Tibial nerve (tissue), 4 donors: ENCODE measurements at regions not wholly inside any gene's neighbourhood (a gene's known extent, or its start where the extent isn't known, plus 50 kb on each side); places are given as distances from the start of the nearest gene placed in this dataset.
"Not testable (repeated sequence)": the region's sequence is repeated elsewhere in the genome, so short reads cannot be mapped to it uniquely, and the experiment has no call there.

Experiments
- DNase-seq, 2 donors: peaks; one replicate each; pipeline ENCODE4 v3.0.0-alpha.2; 2019; ENCODE audit warnings: low spot score in 2 of 2
- H3K27ac ChIP-seq, 4 donors: fragments of 200-600 bp; sonication (generic) in 3 of 4; one replicate each; pipeline ENCODE4 v1.5.1; 2017 to 2019; ENCODE audit warnings: mild to moderate bottlenecking in 1 of 4
- H3K27me3 ChIP-seq, 2 donors: fragments of 200-600 bp; sonication (generic) in 1 of 2; one replicate each; pipeline versions ENCODE4 v1.5.1 to v1.6.0; 2017 to 2019
- H3K36me3 ChIP-seq, 3 donors: fragments of 200-600 bp; sonication (generic); one replicate each; pipeline ENCODE4 v1.5.1; 2018 to 2019
- H3K4me1 ChIP-seq, 4 donors: fragments of 200-600 bp; sonication (generic) in 3 of 4; one replicate each; pipeline ENCODE4 v1.5.1; 2017 to 2019
- H3K4me3 ChIP-seq, 4 donors: fragments of 200-600 bp; sonication (generic) in 3 of 4; one replicate each; pipeline ENCODE4 v1.5.1; 2017 to 2019; ENCODE audit warnings: mild to moderate bottlenecking in 1 of 4, moderate library complexity in 1 of 4
- H3K9me3 ChIP-seq, 4 donors: fragments of 200-600 bp; sonication (generic) in 3 of 4; one replicate each; pipeline ENCODE4 v1.5.1; 2017 to 2019
- EP300 ChIP-seq, 2 donors: sonication (generic); formaldehyde crosslinking; IDR thresholded peaks; one replicate each; pipeline ENCODE4 v1.6.1; 2017; ENCODE audit warnings: antibody characterized with exemption in 2 of 2, mild to moderate bottlenecking in 1 of 2
- POLR2A ChIP-seq, 2 donors: fragments of 450-650 bp; IDR thresholded peaks; one replicate each; pipeline ENCODE4 v1.6.1; 2017; ENCODE audit warnings: antibody characterized with exemption in 2 of 2, mild to moderate bottlenecking in 2 of 2, moderate library complexity in 2 of 2
- WGBS, 2 donors: methylation state at CpG; one replicate each; pipeline ENCODE4 v1.1.5; 2018; 5-methylcytosine and 5-hydroxymethylcytosine counted together
- TF ChIP-seq, protein P1 (sequence below), 5 experiments: fragments of 200-600 bp in 3 of 5; fragments of 450-650 bp in 2 of 5; sonication (generic) in 3 of 5; IDR thresholded peaks; one replicate each; pipeline ENCODE4 v1.5.1; 2016 to 2019; ENCODE audit warnings: antibody characterized with exemption in 5 of 5, mild to moderate bottlenecking in 3 of 5, moderate library complexity in 2 of 5

DNA sequence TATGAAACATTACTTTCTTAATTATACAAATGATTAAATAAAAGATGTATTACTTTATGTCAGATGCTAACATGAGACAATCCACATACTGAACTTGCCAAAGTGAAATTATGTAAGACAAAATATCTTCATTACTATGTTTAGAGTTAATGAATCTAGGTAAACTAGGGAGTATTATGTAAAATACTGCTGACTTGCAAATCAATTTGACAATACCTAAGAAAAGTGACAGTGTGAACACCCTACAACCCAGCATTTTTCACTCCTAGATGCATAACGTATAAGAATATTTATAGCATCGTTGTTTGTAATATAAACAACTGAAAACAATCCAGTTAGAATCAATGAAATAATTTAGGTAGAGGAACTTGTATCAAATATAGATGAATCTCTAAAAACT lies 546.3 kb downstream of the MAGEB5 start:
- no peak for DNase-seq
- Histone ChIP-seq H3K27me3 (no peaks in the 10 kb centered on the region), H3K27ac (no peak overlapping the region), H3K4me3 (no peak overlapping the region), H3K9me3 (no peaks in the 10 kb centered on the region), H3K4me1 (no peaks in the 10 kb centered on the region), H3K36me3 (no peaks in the 10 kb centered on the region)
- TF ChIP-seq, protein P1, sequence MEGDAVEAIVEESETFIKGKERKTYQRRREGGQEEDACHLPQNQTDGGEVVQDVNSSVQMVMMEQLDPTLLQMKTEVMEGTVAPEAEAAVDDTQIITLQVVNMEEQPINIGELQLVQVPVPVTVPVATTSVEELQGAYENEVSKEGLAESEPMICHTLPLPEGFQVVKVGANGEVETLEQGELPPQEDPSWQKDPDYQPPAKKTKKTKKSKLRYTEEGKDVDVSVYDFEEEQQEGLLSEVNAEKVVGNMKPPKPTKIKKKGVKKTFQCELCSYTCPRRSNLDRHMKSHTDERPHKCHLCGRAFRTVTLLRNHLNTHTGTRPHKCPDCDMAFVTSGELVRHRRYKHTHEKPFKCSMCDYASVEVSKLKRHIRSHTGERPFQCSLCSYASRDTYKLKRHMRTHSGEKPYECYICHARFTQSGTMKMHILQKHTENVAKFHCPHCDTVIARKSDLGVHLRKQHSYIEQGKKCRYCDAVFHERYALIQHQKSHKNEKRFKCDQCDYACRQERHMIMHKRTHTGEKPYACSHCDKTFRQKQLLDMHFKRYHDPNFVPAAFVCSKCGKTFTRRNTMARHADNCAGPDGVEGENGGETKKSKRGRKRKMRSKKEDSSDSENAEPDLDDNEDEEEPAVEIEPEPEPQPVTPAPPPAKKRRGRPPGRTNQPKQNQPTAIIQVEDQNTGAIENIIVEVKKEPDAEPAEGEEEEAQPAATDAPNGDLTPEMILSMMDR (IDR thresholded peaks at IDR 0.05) = no peak
- TF ChIP-seq EP300 (IDR thresholded peaks at IDR 0.05) (no peak), POLR2A (IDR thresholded peaks at IDR 0.05) (no peak)
- 84 to 85% methylated on average over 2 of the region's 2 CpGs for WGBS, 2 donors

DNA sequence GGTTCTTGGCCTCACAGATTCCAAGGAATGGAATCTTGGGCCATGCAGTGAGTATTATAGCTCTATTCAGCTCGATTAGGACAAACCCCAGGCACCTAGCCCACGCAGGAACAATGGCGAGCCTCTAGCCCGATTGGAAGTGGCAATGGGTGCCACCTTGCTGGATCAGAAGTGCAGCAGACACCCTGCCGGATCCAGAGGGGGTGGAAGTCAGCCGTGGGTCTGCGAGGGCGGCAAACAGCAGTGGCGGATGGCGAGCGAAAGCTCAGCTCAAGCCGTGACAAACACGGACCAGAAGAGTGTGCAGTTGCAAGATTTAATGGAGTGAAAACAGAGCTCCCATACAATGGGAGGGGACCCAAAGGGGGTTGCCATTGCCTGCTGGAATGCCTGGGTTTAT lies 539.8 kb downstream of the MAGEB5 start:
- H3K4me3 ChIP-seq, H3K9me3 ChIP-seq, H3K4me1 ChIP-seq, H3K36me3 ChIP-seq, DNase-seq, H3K27me3 ChIP-seq, H3K27ac ChIP-seq: not testable (repeated sequence)
- 82 to 86% methylated on average over 7 to 13 of the region's 13 CpGs for WGBS, 2 donors

DNA sequence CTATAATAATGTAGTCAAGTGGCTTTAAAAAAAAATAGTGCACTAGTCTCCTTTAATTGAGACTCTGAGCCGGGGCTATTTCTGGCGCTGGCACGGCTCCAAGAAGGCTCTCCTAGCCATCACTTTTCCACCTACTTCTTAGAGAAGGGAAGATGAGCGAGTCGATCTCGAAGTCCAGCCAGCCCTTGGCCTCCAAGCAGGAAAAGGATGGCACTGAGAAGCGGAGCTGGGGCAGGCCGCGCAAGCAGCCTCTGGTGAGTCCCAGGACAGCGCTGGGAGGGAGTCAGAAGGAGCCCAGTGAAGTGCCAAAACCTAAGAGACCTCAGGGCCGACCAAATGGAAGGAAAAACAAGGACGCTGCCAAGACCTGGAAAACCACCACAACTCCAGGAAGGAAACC lies 531.9 kb downstream of the MAGEB5 start:
- Histone ChIP-seq H3K27me3 (no peaks in the 10 kb centered on the region), H3K9me3 (no peaks in the 10 kb centered on the region), H3K36me3 (no peaks in the 10 kb centered on the region), H3K4me1 (no peaks in the 10 kb centered on the region), H3K27ac (no peak overlapping the region), H3K4me3 (no peak overlapping the region)
- TF ChIP-seq POLR2A (IDR thresholded peaks at IDR 0.05) (no peak), EP300 (IDR thresholded peaks at IDR 0.05) (no peak)
- TF ChIP-seq, protein P1 (IDR thresholded peaks at IDR 0.05) = no peak
- no peak for DNase-seq
- 80 to 82% methylated on average over 12 of the region's 12 CpGs for WGBS, 2 donors

DNA sequence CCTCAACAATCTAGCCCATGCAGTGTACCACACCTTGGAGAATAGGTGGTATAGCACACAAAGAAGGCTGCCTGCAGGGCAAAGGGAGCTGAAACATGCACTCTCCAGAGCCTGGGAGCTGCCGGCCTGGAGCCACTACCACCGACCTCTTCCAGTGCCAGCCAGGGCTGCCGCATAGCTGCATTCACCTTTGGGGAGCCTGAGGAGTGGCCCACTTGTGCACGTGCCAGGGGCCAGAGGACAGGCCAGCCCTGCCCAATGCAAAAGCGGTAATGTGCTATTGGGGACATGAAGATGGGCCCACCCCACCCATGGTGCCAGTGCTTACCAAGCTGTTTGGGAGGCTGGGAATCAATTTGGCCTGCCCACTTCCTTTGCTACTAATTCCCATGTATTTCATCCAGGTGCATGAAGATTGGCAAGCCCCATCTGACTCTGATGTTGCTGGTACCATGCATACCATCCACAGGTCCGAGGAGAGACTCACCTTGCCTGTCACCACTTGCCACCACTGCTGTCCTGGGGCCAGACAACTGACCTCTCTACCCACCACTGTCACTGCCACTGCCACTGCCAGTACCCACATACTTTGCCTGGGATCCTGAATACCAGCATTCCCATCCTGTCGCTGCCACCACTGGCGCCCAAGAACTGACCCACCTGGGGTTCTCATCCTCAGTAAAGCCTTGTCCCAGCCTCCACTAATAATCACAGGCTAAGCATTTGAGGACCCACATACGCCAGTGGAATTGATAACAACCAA lies 506.9 kb downstream of the MAGEB5 start:
- 87 to 100% methylated on average over 3 to 8 of the region's 9 CpGs for WGBS, 2 donors
- H3K27me3 ChIP-seq = no peaks in the 10 kb centered on the region

DNA sequence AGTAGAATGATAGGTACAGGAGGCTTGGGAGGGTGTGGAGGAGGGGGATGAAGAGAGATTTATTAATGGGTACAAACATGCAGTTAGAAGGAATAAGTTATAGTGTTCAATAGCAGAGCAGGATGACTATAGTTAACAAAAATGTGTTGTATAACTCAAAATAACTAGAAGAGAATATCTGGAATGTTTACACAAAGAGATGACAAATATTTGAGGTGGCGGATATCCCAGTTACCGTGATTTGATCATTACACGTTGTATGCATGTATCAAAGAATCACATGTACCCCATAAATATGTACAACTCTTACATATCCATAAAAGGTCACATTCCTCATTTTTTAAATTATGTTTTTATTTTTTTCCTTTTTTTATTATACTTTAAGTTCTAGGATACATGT lies 456.6 kb downstream of the MAGEB5 start:
- 72 to 84% methylated on average over 3 of the region's 3 CpGs for WGBS, 2 donors
- no peaks in the 10 kb centered on the region for H3K27me3 ChIP-seq
- DNase-seq = no peak
- H3K4me3 ChIP-seq = no peak overlapping the region
- H3K27ac ChIP-seq = no peak overlapping the region
- TF ChIP-seq POLR2A (IDR thresholded peaks at IDR 0.05) = no peak
- TF ChIP-seq, protein P1 (IDR thresholded peaks at IDR 0.05) = no peak
- TF ChIP-seq EP300 (IDR thresholded peaks at IDR 0.05) = no peak
- no peaks in the 10 kb centered on the region for H3K4me1 ChIP-seq
- no peaks in the 10 kb centered on the region for H3K36me3 ChIP-seq
- H3K9me3 ChIP-seq = no peaks in the 10 kb centered on the region

More for the DNA sequence above, 506.9 kb downstream of the MAGEB5 start:
- no peak overlapping the region for H3K4me3 ChIP-seq
- H3K36me3 ChIP-seq = no peaks in the 10 kb centered on the region
- H3K27ac ChIP-seq = no peak overlapping the region
- no peaks in the 10 kb centered on the region for H3K9me3 ChIP-seq
- H3K4me1 ChIP-seq = no peaks in the 10 kb centered on the region
- no peak for DNase-seq
- TF ChIP-seq, protein P1 (IDR thresholded peaks at IDR 0.05) = no peak
- TF ChIP-seq POLR2A (IDR thresholded peaks at IDR 0.05) (no peak), EP300 (IDR thresholded peaks at IDR 0.05) (no peak)
